ENCODE measurements at regions not wholly inside any gene's neighbourhood (a gene's known extent, or its start where the extent isn't known, plus 50 kb on each side); places are given as distances from the start of the nearest gene placed in this dataset.
"Not testable (repeated sequence)": the region's sequence is repeated elsewhere in the genome, so short reads cannot be mapped to it uniquely, and the experiment has no call there.

DNA sequence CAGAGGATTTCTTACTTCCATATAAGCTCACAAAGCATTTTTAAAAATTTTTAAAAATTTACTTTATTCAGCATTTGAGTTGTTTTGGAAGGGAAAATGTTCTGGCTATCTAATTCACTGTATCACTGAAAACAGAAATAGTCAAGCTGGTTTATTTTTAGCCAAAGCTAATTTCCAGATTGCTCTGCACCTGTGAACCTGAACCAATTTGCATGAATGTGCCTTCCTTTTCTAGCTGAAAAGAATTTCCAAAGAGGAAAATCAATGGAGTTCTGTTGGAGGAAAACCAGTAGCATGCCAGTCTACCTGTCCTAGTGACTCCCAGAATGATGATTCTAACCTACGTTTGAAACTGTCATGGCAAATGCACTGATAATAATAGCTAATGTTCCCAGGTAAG is 134.2 kb upstream of the LIPC start:
- DNase-seq (ENCODE audit: low spot score), result no peak

DNA sequence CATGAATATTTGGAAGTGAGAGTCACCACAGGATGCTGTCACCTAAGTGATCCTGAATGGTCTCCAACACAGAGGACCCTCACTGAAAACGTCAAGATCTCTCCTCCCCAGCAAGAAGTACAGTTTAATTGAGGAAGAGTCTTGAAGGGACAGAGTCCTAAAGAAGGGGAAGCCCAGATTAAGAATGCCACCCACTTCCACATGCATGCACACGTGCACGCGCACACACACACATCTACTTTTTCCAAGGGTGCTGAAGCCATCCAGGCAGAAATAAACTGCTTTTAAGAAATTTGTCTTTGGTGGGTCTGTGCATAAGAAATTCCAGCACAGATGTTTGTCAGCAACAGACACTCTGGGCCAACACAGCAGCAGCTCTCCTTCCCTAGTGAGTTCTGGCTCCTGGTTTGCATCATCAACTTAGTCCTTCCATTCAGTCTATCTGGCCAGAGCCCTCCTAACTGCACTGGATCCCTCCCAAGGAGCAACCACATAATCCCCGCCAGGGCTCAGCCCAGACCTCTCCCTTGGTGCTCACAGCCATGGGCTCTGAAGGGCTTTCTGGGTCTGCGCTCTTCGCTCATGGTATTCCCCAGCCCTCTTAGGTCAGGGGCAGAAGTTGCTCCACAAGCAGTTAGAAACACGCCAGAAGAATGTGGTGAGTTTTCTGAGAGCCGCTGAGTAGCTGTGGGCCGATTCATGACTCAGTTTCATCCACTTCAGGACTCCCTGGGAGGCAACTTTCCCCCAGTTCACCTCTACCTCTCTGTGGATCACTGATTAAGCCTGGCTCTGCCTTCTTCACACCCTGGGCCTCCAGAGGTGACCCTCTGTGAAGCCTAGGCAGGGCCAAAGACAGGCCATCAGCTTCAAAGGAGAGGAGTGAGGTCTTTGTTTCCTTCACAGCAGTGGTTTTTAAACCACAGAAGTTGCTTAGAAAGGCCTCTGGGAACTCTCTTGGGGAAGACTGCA is 132.6 kb upstream of the LIPC start:
- peak; percentile 39 for DNase-seq (ENCODE audit: low spot score)

- peak; percentile 11 for DNase-seq (ENCODE audit: low spot score)
Measured at GRCh38 chr15:58302832-58303231, 129.0 kb upstream of the LIPC start.

DNA sequence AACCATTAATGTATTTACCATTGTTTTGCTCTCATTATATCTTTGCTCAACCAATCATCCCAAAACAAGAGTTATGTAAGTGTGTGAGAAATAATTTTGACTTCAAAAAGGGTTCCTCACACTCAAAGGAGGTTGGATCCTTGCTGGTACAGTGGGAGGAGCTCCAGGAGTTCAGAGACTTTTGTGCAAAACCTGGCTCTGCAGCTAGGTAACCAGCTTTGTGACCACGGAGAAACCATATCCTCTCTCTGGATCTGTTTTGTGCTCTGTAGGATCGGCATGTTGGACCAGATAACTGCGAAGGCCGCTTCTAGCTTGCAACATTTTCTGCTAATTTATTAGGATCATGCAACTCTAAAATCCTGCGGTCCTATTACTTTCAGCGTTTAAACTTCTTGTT is 128.6 kb upstream of the LIPC start:
- DNase-seq (ENCODE audit: low spot score), result no peak

GRCh38 chr15:58306591-58307312 is 125.0 kb upstream of the LIPC start:
- no peak for DNase-seq (ENCODE audit: low spot score)

- DNase-seq (ENCODE audit: low spot score), result peak; percentile 6
Measured at GRCh38 chr15:58307313-58307961, 124.4 kb upstream of the LIPC start.

- no peak for DNase-seq (ENCODE audit: low spot score)
Measured at GRCh38 chr15:58308742-58309355, 122.9 kb upstream of the LIPC start.

- peak; percentile 53 for DNase-seq (ENCODE audit: low spot score)
Measured at GRCh38 chr15:58309963-58310928, 121.5 kb upstream of the LIPC start.

- no peak for DNase-seq (ENCODE audit: low spot score)
Measured at GRCh38 chr15:58311556-58311955, 120.2 kb upstream of the LIPC start.

DNA sequence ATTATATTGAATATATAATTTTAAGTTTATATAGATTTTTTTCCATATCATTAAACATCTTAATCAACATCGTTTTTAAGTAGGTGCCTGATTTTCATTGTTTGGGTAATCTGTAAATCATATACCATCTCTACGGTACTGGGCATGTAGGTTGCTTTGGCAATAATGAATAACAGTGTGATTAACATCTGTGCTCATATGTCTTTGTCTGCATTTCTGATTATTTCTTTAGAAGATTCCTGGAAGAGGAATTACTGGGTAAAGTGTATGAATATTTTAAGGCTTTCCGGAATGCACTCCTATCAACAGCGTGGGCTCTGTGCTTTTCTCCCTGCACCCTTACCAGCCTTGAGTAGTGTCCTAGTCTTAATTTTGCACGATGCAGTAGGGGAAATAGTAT is 119.8 kb upstream of the LIPC start:
- DNase-seq (ENCODE audit: low spot score), result no peak

- DNase-seq (ENCODE audit: low spot score), result no peak
Measured at GRCh38 chr15:58313304-58313703, 118.5 kb upstream of the LIPC start.

- DNase-seq (ENCODE audit: low spot score), result no peak
Measured at GRCh38 chr15:58313810-58314592, 117.8 kb upstream of the LIPC start.

DNA sequence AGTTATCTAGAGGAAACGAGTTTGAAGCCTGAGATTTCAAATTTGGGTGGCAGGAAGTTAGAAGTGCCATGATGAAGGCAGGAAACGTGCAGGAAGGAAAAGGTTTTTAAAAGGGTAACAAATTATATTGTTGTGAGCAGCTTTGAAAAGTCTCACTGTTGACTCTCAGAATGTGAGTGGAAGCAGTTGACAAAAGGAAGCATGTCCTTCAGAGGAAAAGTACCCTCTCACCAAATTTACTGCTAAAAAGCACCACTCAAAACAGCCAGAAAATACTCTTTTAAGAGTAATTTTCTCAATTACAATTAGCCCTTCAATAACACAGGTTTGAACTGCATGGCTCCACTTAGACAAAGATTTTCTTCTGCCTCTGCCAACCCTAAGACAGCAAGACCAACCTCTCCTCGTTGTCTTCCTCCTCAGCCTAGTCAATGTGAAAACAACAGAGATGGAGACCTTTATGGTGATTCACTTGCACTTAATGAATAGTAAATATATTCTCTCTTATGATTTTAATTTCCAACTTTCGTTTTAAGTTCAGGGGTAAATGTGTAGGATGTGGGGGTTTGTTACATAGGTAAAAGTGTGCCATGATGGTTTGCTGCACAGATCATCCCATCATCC is 117.1 kb upstream of the LIPC start:
- DNase-seq (ENCODE audit: low spot score), result no peak

DNA sequence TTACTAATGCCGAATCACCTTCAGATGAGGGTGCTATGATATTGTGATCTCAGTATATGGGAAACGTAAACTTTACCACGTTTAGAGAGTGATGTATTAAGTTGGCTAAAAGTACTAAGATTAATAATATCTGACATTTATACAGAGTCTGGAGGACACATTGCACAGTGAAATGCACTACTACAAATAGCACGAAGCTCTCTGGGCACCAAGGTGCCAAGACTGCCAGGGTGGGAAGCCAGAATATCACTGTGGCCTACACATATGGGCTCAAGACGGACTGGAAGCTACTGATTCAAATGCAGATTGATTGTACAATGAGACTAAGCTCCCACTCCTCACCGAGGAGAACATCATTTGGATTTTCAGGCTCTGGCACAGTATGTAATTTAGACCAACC is 113.3 kb upstream of the LIPC start:
- no peak for DNase-seq (ENCODE audit: low spot score)

DNA sequence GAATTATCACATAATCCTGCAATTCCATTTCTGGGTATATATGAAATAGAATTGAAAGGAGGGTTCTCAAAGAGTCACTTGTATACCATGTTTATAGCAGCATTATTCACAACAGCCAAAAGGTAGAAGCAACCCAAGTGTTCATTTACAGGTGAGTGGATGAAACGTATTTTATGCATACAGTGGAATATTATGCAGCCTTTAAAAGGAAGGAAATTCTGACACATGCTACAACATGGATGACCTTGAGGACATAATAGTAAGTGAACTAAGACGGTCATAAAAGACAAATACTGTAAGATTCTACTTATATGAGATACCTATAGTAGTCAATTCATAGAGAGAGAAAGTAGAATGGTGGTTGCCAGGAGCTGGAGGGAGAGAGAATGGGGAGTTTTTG is 110.8 kb upstream of the LIPC start:
- no peak for DNase-seq (ENCODE audit: low spot score)

DNA sequence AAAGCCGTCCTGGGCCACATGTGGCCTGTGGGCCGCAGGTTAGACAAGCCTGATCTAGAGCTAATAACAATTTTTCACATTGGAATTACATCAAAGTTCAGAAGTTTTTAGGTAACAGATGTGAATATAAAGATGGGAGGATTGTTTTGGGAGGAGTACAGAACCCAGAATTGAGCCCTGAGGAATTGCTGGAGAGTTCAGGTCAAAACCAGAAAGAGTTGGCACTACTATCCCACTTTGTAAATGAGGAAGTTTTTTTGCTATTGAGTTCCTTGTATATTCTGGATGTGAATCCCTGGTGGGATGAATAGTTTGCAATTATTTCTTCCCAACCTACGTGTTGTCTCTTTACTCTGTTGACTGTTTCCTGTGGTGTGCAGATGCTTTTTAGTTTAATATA is 109.5 kb upstream of the LIPC start:
- DNase-seq (ENCODE audit: low spot score), result no peak

- not testable (repeated sequence) for DNase-seq (ENCODE audit: low spot score)
Measured at GRCh38 chr15:58323321-58323720, 108.5 kb upstream of the LIPC start.

DNA sequence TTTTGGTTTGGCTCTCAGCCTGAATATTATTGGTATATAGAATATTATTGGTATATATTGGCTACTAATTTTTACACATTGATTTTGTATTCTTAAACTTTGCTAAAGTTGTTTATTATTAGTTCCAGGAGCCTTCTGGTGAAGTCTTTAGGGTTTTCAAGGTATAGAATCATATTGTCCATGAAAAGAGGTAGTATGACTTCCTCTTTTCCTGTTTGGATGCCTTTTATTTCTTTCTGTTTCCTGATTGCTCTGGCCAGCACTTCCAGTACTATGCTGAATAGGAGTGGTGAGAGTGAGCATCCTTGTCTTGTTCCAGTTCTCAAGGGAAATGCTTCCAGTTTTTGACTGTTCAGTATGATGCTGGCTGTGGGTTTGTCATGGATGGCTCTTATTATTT is 107.3 kb upstream of the LIPC start:
- DNase-seq (ENCODE audit: low spot score), result no peak

GRCh38 chr15:58327958-58328357 is 103.8 kb upstream of the LIPC start:
- DNase-seq (ENCODE audit: low spot score), result no peak

- DNase-seq (ENCODE audit: low spot score), result no peak
Measured at GRCh38 chr15:58329211-58329610, 102.6 kb upstream of the LIPC start.

Data from Ammon's horn (tissue), 1 donor.